ENCODE measurements at regions not wholly inside any gene's neighbourhood (a gene's known extent, or its start where the extent isn't known, plus 50 kb on each side); places are given as distances from the start of the nearest gene placed in this dataset.
"Not testable (repeated sequence)": the region's sequence is repeated elsewhere in the genome, so short reads cannot be mapped to it uniquely, and the experiment has no call there.

- TF ChIP-seq CTCF (conservative IDR thresholded peaks at IDR 0.05): no peak
- Mint-ChIP-seq H3K27me3 (no peaks in the 10 kb centered on the region), H3K9me3 (no peaks in the 10 kb centered on the region), H3K36me3 (no peaks in the 10 kb centered on the region), H3K4me1 (ENCODE audit: unreplicated experiment) (no peaks in the 10 kb centered on the region), H3K4me3 (no peak overlapping the region), H3K27ac (no peak overlapping the region)
- no peak for DNase-seq (ENCODE audit: extremely low spot score, unreplicated experiment)
Measured at GRCh38 chr9:102941868-102942267, 53.3 kb upstream of the CYLC2 start.

- H3K27ac Mint-ChIP-seq: no peak overlapping the region
- H3K27me3 Mint-ChIP-seq: no peaks in the 10 kb centered on the region
- no peaks in the 10 kb centered on the region for H3K9me3 Mint-ChIP-seq
- no peak overlapping the region for H3K4me3 Mint-ChIP-seq
- TF ChIP-seq CTCF (conservative IDR thresholded peaks at IDR 0.05): no peak
- no peak for DNase-seq (ENCODE audit: extremely low spot score, unreplicated experiment)
- no peaks in the 10 kb centered on the region for H3K4me1 Mint-ChIP-seq (ENCODE audit: unreplicated experiment)
- no peaks in the 10 kb centered on the region for H3K36me3 Mint-ChIP-seq
Measured at GRCh38 chr9:102922526-102922925, 72.6 kb upstream of the CYLC2 start.

GRCh38 chr9:102911185-102911584, 83.9 kb upstream of the CYLC2 start:
- no peaks in the 10 kb centered on the region for H3K27me3 Mint-ChIP-seq
- no peak overlapping the region for H3K27ac Mint-ChIP-seq
- no peak overlapping the region for H3K4me3 Mint-ChIP-seq
- H3K9me3 Mint-ChIP-seq: no peaks in the 10 kb centered on the region
- no peaks in the 10 kb centered on the region for H3K36me3 Mint-ChIP-seq
- no peak for DNase-seq (ENCODE audit: extremely low spot score, unreplicated experiment)
- TF ChIP-seq CTCF (conservative IDR thresholded peaks at IDR 0.05): no peak
- H3K4me1 Mint-ChIP-seq (ENCODE audit: unreplicated experiment): no peaks in the 10 kb centered on the region

- H3K36me3 Mint-ChIP-seq; H3K4me3 Mint-ChIP-seq; DNase-seq (ENCODE audit: extremely low spot score, unreplicated experiment); H3K27ac Mint-ChIP-seq; H3K4me1 Mint-ChIP-seq (ENCODE audit: unreplicated experiment); H3K9me3 Mint-ChIP-seq; H3K27me3 Mint-ChIP-seq: not testable (repeated sequence)
Measured at GRCh38 chr9:102905795-102906194, 89.3 kb upstream of the CYLC2 start.

- no peak for DNase-seq (ENCODE audit: extremely low spot score, unreplicated experiment)
- Mint-ChIP-seq H3K27ac (no peak overlapping the region), H3K36me3 (no peaks in the 10 kb centered on the region), H3K27me3 (peaks cover 7% of the 10 kb centered on the region), H3K4me3 (no peak overlapping the region), H3K9me3 (no peaks in the 10 kb centered on the region), H3K4me1 (ENCODE audit: unreplicated experiment) (no peaks in the 10 kb centered on the region)
- TF ChIP-seq CTCF (conservative IDR thresholded peaks at IDR 0.05): no peak
Measured at GRCh38 chr9:102892025-102892424, 103.1 kb upstream of the CYLC2 start.

- not testable (repeated sequence) for H3K27ac Mint-ChIP-seq; DNase-seq (ENCODE audit: extremely low spot score, unreplicated experiment); H3K36me3 Mint-ChIP-seq; H3K4me1 Mint-ChIP-seq (ENCODE audit: unreplicated experiment); H3K4me3 Mint-ChIP-seq; H3K27me3 Mint-ChIP-seq; H3K9me3 Mint-ChIP-seq
Measured at GRCh38 chr9:102888747-102889146, 106.4 kb upstream of the CYLC2 start.

GRCh38 chr9:102875687-102876086, 119.4 kb upstream of the CYLC2 start:
- H3K4me1 Mint-ChIP-seq (ENCODE audit: unreplicated experiment): no peaks in the 10 kb centered on the region
- H3K27me3 Mint-ChIP-seq: peaks cover 9% of the 10 kb centered on the region
- DNase-seq (ENCODE audit: extremely low spot score, unreplicated experiment): no peak
- no peaks in the 10 kb centered on the region for H3K9me3 Mint-ChIP-seq
- H3K4me3 Mint-ChIP-seq: no peak overlapping the region
- H3K27ac Mint-ChIP-seq: no peak overlapping the region
- H3K36me3 Mint-ChIP-seq: no peaks in the 10 kb centered on the region
- TF ChIP-seq CTCF (conservative IDR thresholded peaks at IDR 0.05): no peak
